Glomerular visceral epithelial cell (primary cell): ENCODE measurements at regions not wholly inside any gene's neighbourhood (a gene's known extent, or its start where the extent isn't known, plus 50 kb on each side); places are given as distances from the start of the nearest gene placed in this dataset.

Experiments
- DNase-seq: peaks from one replicate; pipeline ENCODE4 v3.0.0-alpha.2; 2016; ENCODE audit errors: extremely low spot score

- peak; percentile 15 for DNase-seq
These were observed 290.5 kb upstream of the ITGA1 start for GRCh38 chr5:52497133-52497693.

- no peak for DNase-seq
These were observed 289.1 kb upstream of the ITGA1 start for GRCh38 chr5:52498607-52499006.

GRCh38 chr5:52502460-52502999 lies 285.2 kb upstream of the ITGA1 start:
- no peak for DNase-seq

GRCh38 chr5:52504584-52505240 lies 283.0 kb upstream of the ITGA1 start:
- no peak for DNase-seq

GRCh38 chr5:52517667-52518066 lies 270.0 kb upstream of the ITGA1 start:
- DNase-seq: no peak

GRCh38 chr5:52520171-52520570 lies 267.5 kb upstream of the ITGA1 start:
- no peak for DNase-seq

GRCh38 chr5:52521236-52521635 lies 266.5 kb upstream of the ITGA1 start:
- no peak for DNase-seq

GRCh38 chr5:52523701-52524100 lies 264.0 kb upstream of the ITGA1 start:
- no peak for DNase-seq

- DNase-seq: no peak
These were observed 256.6 kb upstream of the ITGA1 start for GRCh38 chr5:52531105-52531504.

- DNase-seq: no peak
These were observed 244.1 kb upstream of the ITGA1 start for GRCh38 chr5:52543594-52543993.

- DNase-seq: no peak
These were observed 243.0 kb upstream of the ITGA1 start for GRCh38 chr5:52544738-52545137.

GRCh38 chr5:52554293-52554692 lies 233.4 kb upstream of the ITGA1 start:
- no peak for DNase-seq

GRCh38 chr5:52560366-52560765 lies 227.3 kb upstream of the ITGA1 start:
- DNase-seq: no peak

GRCh38 chr5:52562473-52562872 lies 225.2 kb upstream of the ITGA1 start:
- no peak for DNase-seq

- DNase-seq: no peak
These were observed 223.1 kb upstream of the ITGA1 start for GRCh38 chr5:52564587-52564986.

- DNase-seq: no peak
These were observed 210.2 kb upstream of the ITGA1 start for GRCh38 chr5:52577546-52577945.

GRCh38 chr5:52579391-52579790 lies 208.3 kb upstream of the ITGA1 start:
- DNase-seq: no peak

GRCh38 chr5:52580921-52581320 lies 206.8 kb upstream of the ITGA1 start:
- DNase-seq: peak; percentile 51

- DNase-seq: no peak
These were observed 205.4 kb upstream of the ITGA1 start for GRCh38 chr5:52582313-52582712.

GRCh38 chr5:52587131-52587530 lies 200.6 kb upstream of the ITGA1 start:
- no peak for DNase-seq

- no peak for DNase-seq
These were observed 190.1 kb upstream of the ITGA1 start for GRCh38 chr5:52597625-52598024.

- DNase-seq: no peak
These were observed 188.7 kb upstream of the ITGA1 start for GRCh38 chr5:52598968-52599367.

- DNase-seq: peak; percentile 24
These were observed 183.8 kb upstream of the ITGA1 start for GRCh38 chr5:52603778-52604554.
